22Rv1 (cell line): ENCODE measurements at regions not wholly inside any gene's neighbourhood (a gene's known extent, or its start where the extent isn't known, plus 50 kb on each side); places are given as distances from the start of the nearest gene placed in this dataset.
A peak's percentile ranks its signal among the peaks of the same experiment; 100 is the strongest.

Experiments
- H3K27ac ChIP-seq: fragments of 450-650 bp; 2 replicates; pipeline ENCODE4 v1.5.1; 2017
- CTCF ChIP-seq: fragments of 450-650 bp; IDR thresholded peaks from 2 replicates; pipeline ENCODE4 v1.5.1; 2017; ENCODE audit warnings: mild to moderate bottlenecking
- ZFX ChIP-seq: fragments of 450-650 bp; IDR thresholded peaks from 2 replicates; pipeline ENCODE4 v1.6.1; 2017; ENCODE audit warnings: antibody characterized with exemption, borderline replicate concordance

GRCh38 chr7:41114691-41115090 lies 588.2 kb downstream of the INHBA start:
- TF ChIP-seq CTCF (no peak), ZFX (no peak)
- no peak overlapping the region for H3K27ac ChIP-seq

GRCh38 chr7:41114131-41114530 lies 588.8 kb downstream of the INHBA start:
- TF ChIP-seq ZFX (no peak), CTCF (no peak)
- no peak overlapping the region for H3K27ac ChIP-seq

- no peak overlapping the region for H3K27ac ChIP-seq
- TF ChIP-seq ZFX (no peak), CTCF (no peak)
Measured at GRCh38 chr7:41113719-41114118, 589.2 kb downstream of the INHBA start.

GRCh38 chr7:41110186-41110585 lies 592.7 kb downstream of the INHBA start:
- no peak for TF ChIP-seq ZFX
- no peak for TF ChIP-seq CTCF
- H3K27ac ChIP-seq = no peak overlapping the region

- TF ChIP-seq CTCF (no peak), ZFX (no peak)
- H3K27ac ChIP-seq = peak overlapping the region; percentile 59; the same call in 1 of the 2 replicates
Measured at GRCh38 chr7:41108821-41109220, 594.1 kb downstream of the INHBA start.

GRCh38 chr7:41107938-41108448 lies 594.9 kb downstream of the INHBA start:
- H3K27ac ChIP-seq = peak overlapping the region; percentile 59
- TF ChIP-seq CTCF = no peak
- TF ChIP-seq ZFX = no peak

GRCh38 chr7:41107330-41107937 lies 595.5 kb downstream of the INHBA start:
- H3K27ac ChIP-seq = peak overlapping the region; percentile 59
- TF ChIP-seq CTCF = no peak
- no peak for TF ChIP-seq ZFX
